Adrenal gland (tissue), 5 donors: ENCODE measurements at regions not wholly inside any gene's neighbourhood (a gene's known extent, or its start where the extent isn't known, plus 50 kb on each side); places are given as distances from the start of the nearest gene placed in this dataset.

Experiments
- CTCF ChIP-seq, 6 experiments: fragments of 450-650 bp in 4 of 6; fragments of 200-600 bp in 2 of 6; sonication (generic) in 1 of 6; IDR thresholded peaks; 1 replicate in 5 of 6; 2 replicates in 1 of 6; pipeline versions ENCODE4 v1.5.1 to v1.8.0; 2016 to 2021; ENCODE audit warnings: antibody characterized with exemption in 6 of 6, mild to moderate bottlenecking in 2 of 6, moderate library complexity in 1 of 6
- POLR2A ChIP-seq, 2 donors: fragments of 450-650 bp; IDR thresholded peaks; one replicate each; pipeline ENCODE4 v1.6.1; 2017; ENCODE audit warnings: antibody characterized with exemption in 2 of 2, mild to moderate bottlenecking in 2 of 2, moderate library complexity in 1 of 2
- donor health status: DM: no; HTN: no; CAD: no.

GRCh38 chr12:89781946-89782550, 73.4 kb upstream of the ATP2B1 start:
- no peak for TF ChIP-seq CTCF (IDR thresholded peaks at IDR 0.05)
- TF ChIP-seq POLR2A (IDR thresholded peaks at IDR 0.05), result no peak
